GM21825 (cell line): ENCODE measurements at regions not wholly inside any gene's neighbourhood (a gene's known extent, or its start where the extent isn't known, plus 50 kb on each side); places are given as distances from the start of the nearest gene placed in this dataset.
"Not testable (repeated sequence)": the region's sequence is repeated elsewhere in the genome, so short reads cannot be mapped to it uniquely, and the experiment has no call there.

Source experiments
- ATAC-seq: cut with Tn5 transposase; IDR thresholded peaks from one replicate; pipeline ENCODE4 v1.9.1; 2021; ENCODE audit warnings: mild to moderate bottlenecking, moderate library complexity; ENCODE audit not compliant: unreplicated experiment

GRCh38 chr15:69755551-69756310, 303.1 kb downstream of the RPLP1 start:
- peak; percentile 90 for ATAC-seq

- ATAC-seq = no peak
These were observed 303.8 kb downstream of the RPLP1 start for GRCh38 chr15:69756440-69756839.

- no peak for ATAC-seq
These were observed 304.6 kb downstream of the RPLP1 start for GRCh38 chr15:69757186-69757585.

GRCh38 chr15:69758291-69758771, 305.7 kb downstream of the RPLP1 start:
- ATAC-seq = no peak

- ATAC-seq = no peak
These were observed 306.5 kb downstream of the RPLP1 start for GRCh38 chr15:69758810-69759790.

GRCh38 chr15:69760258-69760845, 307.7 kb downstream of the RPLP1 start:
- ATAC-seq = peak; percentile 2

- peak; percentile 60 for ATAC-seq
These were observed 308.4 kb downstream of the RPLP1 start for GRCh38 chr15:69760890-69761568.

- ATAC-seq = no peak
These were observed 309.9 kb downstream of the RPLP1 start for GRCh38 chr15:69762373-69763148.

GRCh38 chr15:69763831-69764230, 311.2 kb downstream of the RPLP1 start:
- ATAC-seq = no peak

GRCh38 chr15:69766156-69766555, 313.5 kb downstream of the RPLP1 start:
- ATAC-seq = no peak

GRCh38 chr15:69767191-69767590, 314.6 kb downstream of the RPLP1 start:
- no peak for ATAC-seq

- ATAC-seq = not testable (repeated sequence)
These were observed 316.7 kb downstream of the RPLP1 start for GRCh38 chr15:69769336-69769735.

GRCh38 chr15:69774258-69774657, 321.6 kb downstream of the RPLP1 start:
- not testable (repeated sequence) for ATAC-seq

GRCh38 chr15:69774711-69775110, 322.1 kb downstream of the RPLP1 start:
- ATAC-seq = not testable (repeated sequence)

- no peak for ATAC-seq
These were observed 320.4 kb downstream of the TLE3 start for GRCh38 chr15:69777356-69777755.

- ATAC-seq = no peak
These were observed 317.3 kb downstream of the TLE3 start for GRCh38 chr15:69780374-69780773.

GRCh38 chr15:69780981-69781380, 316.7 kb downstream of the TLE3 start:
- no peak for ATAC-seq

- no peak for ATAC-seq
These were observed 316.1 kb downstream of the TLE3 start for GRCh38 chr15:69781411-69782125.

- ATAC-seq = no peak
These were observed 315.5 kb downstream of the TLE3 start for GRCh38 chr15:69782139-69782658.
